ENCODE measurements at regions not wholly inside any gene's neighbourhood (a gene's known extent, or its start where the extent isn't known, plus 50 kb on each side); places are given as distances from the start of the nearest gene placed in this dataset.
A peak's percentile ranks its signal among the peaks of the same experiment; 100 is the strongest.

DNA sequence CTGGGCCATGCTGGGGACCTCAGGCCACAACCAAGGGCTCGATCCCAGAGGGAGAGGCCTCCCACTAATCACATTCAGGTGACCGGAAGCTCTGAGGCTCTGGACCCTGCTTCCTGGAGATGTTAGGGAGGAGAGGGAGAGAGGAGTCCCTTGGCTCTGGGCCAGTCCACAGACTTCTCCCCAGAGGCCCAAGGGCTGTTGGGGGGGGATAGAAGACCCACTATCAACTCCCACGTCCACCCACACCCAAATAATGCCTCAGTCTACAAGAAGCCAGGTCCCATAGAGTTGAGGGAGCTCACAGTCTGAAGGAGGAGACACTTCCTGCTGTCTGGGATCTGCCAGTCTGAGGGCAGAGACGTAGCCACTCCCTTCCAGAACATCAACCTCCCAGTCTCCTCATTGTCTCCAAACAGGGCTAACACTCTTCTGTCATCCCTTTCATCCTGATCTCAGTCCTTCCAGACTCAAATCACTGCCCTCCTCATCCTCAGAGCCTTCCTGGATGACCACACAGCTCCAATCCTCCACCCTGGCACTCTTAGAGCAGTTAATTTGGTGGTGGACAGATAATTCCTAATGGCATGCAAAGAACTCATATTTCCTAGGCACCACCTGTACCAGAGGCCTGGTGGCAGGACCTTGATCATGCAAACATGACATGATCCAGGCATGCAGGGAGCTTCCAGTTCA, 69.9 kb downstream of the MRPL14 start:
- no peak overlapping the region for H3K4me2 ChIP-seq (ENCODE audit: insufficient read depth, low read length)
- H3K27me3 ChIP-seq (ENCODE audit: control insufficient read depth in 2 of 2, insufficient read depth in 2 of 2, low read length in 2 of 2): no peaks in the 10 kb centered on the region
- no peaks in the 10 kb centered on the region for H3K9me1 ChIP-seq (replicated peaks; ENCODE audit: control insufficient read depth, extremely low read depth, insufficient read depth, low read length)
- ChIA-PET CTCF (interaction anchor here (1.0 to 2.3 kb wide), 6 partner anchors 14 to 283 kb away, joined by 3 to 13 read pairs (median 4); no protein-coding TSS in a partner anchor), POLR2A (no interaction called here)
- no peak overlapping the region for H3K9ac ChIP-seq (replicated peaks; ENCODE audit: extremely low read depth, insufficient read depth, low read length)
- no peaks in the 10 kb centered on the region for H3K36me3 ChIP-seq (ENCODE audit: control insufficient read depth in 2 of 2, extremely low read depth in 1 of 2, insufficient read depth in 2 of 2, low read length in 2 of 2)
- H3K27ac ChIP-seq (ENCODE audit: insufficient read depth, low read depth, low read length): peak overlapping the region; percentile 93
- no peak overlapping the region for H3K4me3 ChIP-seq (replicated peaks in 1 of 3; ENCODE audit: insufficient read depth in 1 of 3, low read depth in 1 of 3, low read length in 3 of 3)
- peak overlapping the region; percentile 8 for H2AFZ ChIP-seq (ENCODE audit: low read depth, low read length)
- intact Hi-C loops (cut with micrococcal nuclease): loop anchor here (5.0 kb wide), 2 partner anchors 55 to 285 kb away; partner anchors contain the start of gene VEGFA
- DNase-seq (ENCODE audit: low read depth, low spot score) (no peak), FAIRE-seq (peak; percentile 74)
- BruUV-seq (replicated peaks): no TSS peak
- no peaks in the 10 kb centered on the region for H4K20me1 ChIP-seq (replicated peaks; ENCODE audit: control insufficient read depth, extremely low read depth, insufficient read depth, low read length)
- dilution Hi-C loops (cut with MboI; ENCODE audit: extremely low pct_ligation_motif_present, low sequenced_read_pairs): no loop called here
- no peak for TF ChIP-seq POLR2AphosphoS5 (IDR thresholded peaks at IDR 0.05; ENCODE audit: insufficient read depth, low read depth, low read length)
- no peak for TF ChIP-seq MYC (IDR thresholded peaks at IDR 0.05; ENCODE audit: low read depth, low read length)
- TF ChIP-seq, protein P1, sequence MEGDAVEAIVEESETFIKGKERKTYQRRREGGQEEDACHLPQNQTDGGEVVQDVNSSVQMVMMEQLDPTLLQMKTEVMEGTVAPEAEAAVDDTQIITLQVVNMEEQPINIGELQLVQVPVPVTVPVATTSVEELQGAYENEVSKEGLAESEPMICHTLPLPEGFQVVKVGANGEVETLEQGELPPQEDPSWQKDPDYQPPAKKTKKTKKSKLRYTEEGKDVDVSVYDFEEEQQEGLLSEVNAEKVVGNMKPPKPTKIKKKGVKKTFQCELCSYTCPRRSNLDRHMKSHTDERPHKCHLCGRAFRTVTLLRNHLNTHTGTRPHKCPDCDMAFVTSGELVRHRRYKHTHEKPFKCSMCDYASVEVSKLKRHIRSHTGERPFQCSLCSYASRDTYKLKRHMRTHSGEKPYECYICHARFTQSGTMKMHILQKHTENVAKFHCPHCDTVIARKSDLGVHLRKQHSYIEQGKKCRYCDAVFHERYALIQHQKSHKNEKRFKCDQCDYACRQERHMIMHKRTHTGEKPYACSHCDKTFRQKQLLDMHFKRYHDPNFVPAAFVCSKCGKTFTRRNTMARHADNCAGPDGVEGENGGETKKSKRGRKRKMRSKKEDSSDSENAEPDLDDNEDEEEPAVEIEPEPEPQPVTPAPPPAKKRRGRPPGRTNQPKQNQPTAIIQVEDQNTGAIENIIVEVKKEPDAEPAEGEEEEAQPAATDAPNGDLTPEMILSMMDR (IDR thresholded peaks at IDR 0.05; ENCODE audit: extremely low read depth in 1 of 2, insufficient read depth in 1 of 2, low read depth in 1 of 2, low read length in 2 of 2): no peak
- TF ChIP-seq FOS (IDR thresholded peaks at IDR 0.05; ENCODE audit: borderline replicate concordance, insufficient read depth, low read length): no peak
- no peak for TF ChIP-seq POLR2A (IDR thresholded peaks at IDR 0.05; ENCODE audit: low read depth, low read length)
- no peak for TF ChIP-seq GATA2 (IDR thresholded peaks at IDR 0.05; ENCODE audit: insufficient read depth, insufficient read length, low read depth, low read length)
- no peak for TF ChIP-seq JUN (IDR thresholded peaks at IDR 0.05; ENCODE audit: borderline replicate concordance, insufficient read depth, insufficient read length, low read depth)
- TF ChIP-seq EZH2 (IDR thresholded peaks at IDR 0.05; ENCODE audit: borderline replicate concordance, low read depth, low read length, severe bottlenecking): no peak
- TF ChIP-seq, protein P2, sequence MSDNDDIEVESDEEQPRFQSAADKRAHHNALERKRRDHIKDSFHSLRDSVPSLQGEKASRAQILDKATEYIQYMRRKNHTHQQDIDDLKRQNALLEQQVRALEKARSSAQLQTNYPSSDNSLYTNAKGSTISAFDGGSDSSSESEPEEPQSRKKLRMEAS (IDR thresholded peaks at IDR 0.05; ENCODE audit: insufficient read depth, insufficient read length): no peak
- H3K4me1 ChIP-seq (ENCODE audit: control insufficient read depth, extremely low read depth, insufficient read depth, low read length): peaks cover 47% of the 10 kb centered on the region
- H3K9me3 ChIP-seq (replicated peaks; ENCODE audit: control insufficient read depth, insufficient read depth, low read length): no peaks in the 10 kb centered on the region
- no peaks in the 10 kb centered on the region for H3K79me2 ChIP-seq (ENCODE audit: control insufficient read depth, insufficient read depth, low read length)

Data from endothelial cell of umbilical vein (primary cell).